IMR-90 (cell line): ENCODE measurements at regions not wholly inside any gene's neighbourhood (a gene's known extent, or its start where the extent isn't known, plus 50 kb on each side); places are given as distances from the start of the nearest gene placed in this dataset.

ENCODE experiments used
- ATAC-seq: fragments of 200-7000 bp; cut with Tn5 transposase; 2 replicates; pipeline ENCODE4 v1.9.1; 2020; ENCODE audit warnings: low read depth, mild to moderate bottlenecking, moderate library complexity
- BruUV-seq: library from RNA; stranded (reverse); fragments of 400-500 nt; replicated peaks from 2 replicates; lab custom pipeline; 2021; lab: Mats Ljungman, UMichigan
- CTCF ChIA-PET: fragments of 300-600 bp; formaldehyde crosslinking; extraction: SDS; loops from one replicate; lab custom pipeline; 2021; ENCODE audit warnings: antibody characterized with exemption; lab: Yijun Ruan, JAX
- POLR2A ChIA-PET: fragments of 300-600 bp; sonication (Branson Sonifier 250); formaldehyde crosslinking; loops from one replicate; lab custom pipeline; 2022; ENCODE audit warnings: antibody characterized with exemption; ENCODE audit not compliant: unreplicated experiment; lab: Charles Lee
- DNase-seq: peaks from one replicate; pipeline ENCODE4 v3.0.0; 2013
- H2AFZ ChIP-seq: replicated peaks from 2 replicates; pipeline ENCODE3; 2013; ENCODE audit warnings: low read length, mild to moderate bottlenecking; ENCODE audit not compliant: poor library complexity
- H2AK5ac ChIP-seq: 2 replicates; pipeline ENCODE4 v1.6.1; 2013; ENCODE audit warnings: low read depth, low read length, inconsistent platforms
- H2AK9ac ChIP-seq: replicated peaks from 2 replicates; pipeline ENCODE3; 2013; ENCODE audit warnings: mild to moderate bottlenecking, low read depth, low read length, moderate library complexity; ENCODE audit not compliant: poor library complexity
- H2BK120ac ChIP-seq: 2 replicates; pipeline ENCODE4 v1.6.1; 2013; ENCODE audit warnings: low read depth, low read length, inconsistent platforms
- H2BK15ac ChIP-seq: 3 replicates; pipeline ENCODE4 v1.6.1; 2013; ENCODE audit warnings: low read depth, low read length, inconsistent platforms
- H2BK20ac ChIP-seq: 2 replicates; pipeline ENCODE4 v1.6.1; 2013; ENCODE audit warnings: low read depth, mild to moderate bottlenecking, inconsistent platforms, low read length, moderate library complexity
- H2BK5ac ChIP-seq: 2 replicates; pipeline ENCODE4 v1.6.1; 2013; ENCODE audit warnings: mild to moderate bottlenecking, low read depth, low read length, inconsistent platforms; ENCODE audit not compliant: poor library complexity, severe bottlenecking
- H3K14ac ChIP-seq: replicated peaks from 2 replicates; pipeline ENCODE4 v1.6.1; 2013; ENCODE audit warnings: low read depth, low read length, inconsistent platforms
- H3K18ac ChIP-seq: 2 replicates; pipeline ENCODE4 v1.6.1; 2013; ENCODE audit warnings: low read depth, low read length, control low read depth
- H3K23ac ChIP-seq: 2 replicates; pipeline ENCODE4 v1.6.1; 2013; ENCODE audit warnings: low read depth, low read length, inconsistent platforms
- H3K27ac ChIP-seq: 2 replicates; pipeline ENCODE4 v1.5.1; 2013; ENCODE audit warnings: mild to moderate bottlenecking, control low read depth, low read length; ENCODE audit not compliant: insufficient read depth
- H3K27me3 ChIP-seq: 2 replicates; pipeline ENCODE4 v1.6.1; 2013; ENCODE audit warnings: low read length; ENCODE audit not compliant: control insufficient read depth, insufficient read depth
- H3K36me3 ChIP-seq: 2 replicates; pipeline ENCODE4 v1.6.1; 2013; ENCODE audit warnings: low read length, mixed read lengths; ENCODE audit not compliant: control insufficient read depth, insufficient read depth
- H3K4ac ChIP-seq: 2 replicates; pipeline ENCODE4 v1.6.1; 2013; ENCODE audit warnings: low read depth, low read length, inconsistent platforms
- H3K4me1 ChIP-seq: 2 replicates; pipeline ENCODE4 v1.6.1; 2013; ENCODE audit warnings: low read length, mixed read lengths; ENCODE audit not compliant: control insufficient read depth, insufficient read depth
- H3K4me2 ChIP-seq: 2 replicates; pipeline ENCODE4 v1.6.1; 2013; ENCODE audit warnings: low read depth, mild to moderate bottlenecking, control low read depth, low read length, moderate library complexity
- H3K4me3 ChIP-seq: 2 replicates; pipeline ENCODE4 v1.5.1; 2013; ENCODE audit warnings: low read depth, mild to moderate bottlenecking, control low read depth, low read length, moderate library complexity; ENCODE audit not compliant: insufficient read depth
- H3K56ac ChIP-seq: 2 replicates; pipeline ENCODE4 v1.6.1; 2013; ENCODE audit warnings: low read length, inconsistent platforms; ENCODE audit not compliant: insufficient read depth; ENCODE audit errors: extremely low read depth
- H3K79me1 ChIP-seq, 2 experiments: 2 replicates each; pipeline ENCODE4 v1.6.1; 2013; ENCODE audit warnings: low read length in 2 of 2, inconsistent platforms in 1 of 2, low read depth in 1 of 2
- H3K9ac ChIP-seq: 2 replicates; pipeline ENCODE4 v1.6.1; 2013; ENCODE audit warnings: low read depth, low read length, control low read depth
- H3K9me1 ChIP-seq: 2 replicates; pipeline ENCODE4 v1.6.1; 2013; ENCODE audit warnings: low read length, inconsistent platforms; ENCODE audit not compliant: insufficient read depth
- H3K9me3 ChIP-seq: 2 replicates; pipeline ENCODE4 v1.6.1; 2013; ENCODE audit warnings: low read length; ENCODE audit not compliant: control insufficient read depth, insufficient read depth
- H4K20me1 ChIP-seq: 2 replicates; pipeline ENCODE4 v1.6.1; 2013; ENCODE audit warnings: low read length, inconsistent platforms; ENCODE audit not compliant: insufficient read depth
- H4K5ac ChIP-seq: 2 replicates; pipeline ENCODE4 v1.6.1; 2013; ENCODE audit warnings: mild to moderate bottlenecking, low read depth, low read length, control low read depth
- H4K8ac ChIP-seq, 2 experiments: 2 replicates each; pipeline ENCODE4 v1.6.1; 2013; ENCODE audit warnings: low read depth in 2 of 2, low read length in 2 of 2, control low read depth in 1 of 2, inconsistent platforms in 1 of 2
- H4K91ac ChIP-seq: 2 replicates; pipeline ENCODE4 v1.6.1; 2013; ENCODE audit warnings: low read depth, low read length, inconsistent platforms; ENCODE audit not compliant: insufficient read depth
- BHLHE40 ChIP-seq: fragments of 150-350 bp; IDR thresholded peaks from 2 replicates; pipeline ENCODE4 v1.6.1; 2016; ENCODE audit warnings: mild to moderate bottlenecking, low read depth, low read length
- CEBPB ChIP-seq: IDR thresholded peaks from 2 replicates; pipeline ENCODE4 v1.6.1; 2012; ENCODE audit warnings: low read depth, low read length, improper control_type of control experiment
- CHD1 ChIP-seq: IDR thresholded peaks from 2 replicates; pipeline ENCODE4 v1.6.1; 2012; ENCODE audit warnings: low read depth, low read length, improper control_type of control experiment
- FOS ChIP-seq: fragments of 150-350 bp; IDR thresholded peaks from 2 replicates; pipeline ENCODE4 v1.6.1; 2016; ENCODE audit warnings: low read depth, low read length
- MAFK ChIP-seq: IDR thresholded peaks from 2 replicates; pipeline ENCODE4 v1.6.1; 2012; ENCODE audit warnings: low read depth, low read length, improper control_type of control experiment
- MXI1 ChIP-seq: IDR thresholded peaks from 2 replicates; pipeline ENCODE4 v1.6.1; 2012; ENCODE audit warnings: low read depth, mild to moderate bottlenecking, low read length, moderate library complexity, borderline replicate concordance
- NFE2L2 ChIP-seq: fragments of 150-350 bp; IDR thresholded peaks from 2 replicates; pipeline ENCODE4 v1.6.1; 2016; ENCODE audit warnings: low read depth, mild to moderate bottlenecking, low read length
- POLR2A ChIP-seq: IDR thresholded peaks from 2 replicates; pipeline ENCODE4 v1.6.1; 2012; ENCODE audit warnings: mild to moderate bottlenecking, low read depth, low read length
- RAD21 ChIP-seq: IDR thresholded peaks from 2 replicates; pipeline ENCODE4 v1.6.1; 2012; ENCODE audit warnings: low read length, improper control_type of control experiment
- RCOR1 ChIP-seq: IDR thresholded peaks from 2 replicates; pipeline ENCODE4 v1.6.1; 2012; ENCODE audit warnings: mild to moderate bottlenecking, low read length, improper control_type of control experiment; ENCODE audit not compliant: insufficient replicate concordance
- RFX5 ChIP-seq: IDR thresholded peaks from 2 replicates; pipeline ENCODE4 v1.8.0; 2012; ENCODE audit warnings: low read depth, mild to moderate bottlenecking, low read length, moderate library complexity
- SMC3 ChIP-seq: fragments of 150-350 bp; IDR thresholded peaks from 2 replicates; pipeline ENCODE4 v1.6.1; 2016; ENCODE audit warnings: low read depth, mild to moderate bottlenecking, antibody characterized with exemption, low read length, moderate library complexity
- WGBS, 2 experiments: methylation state at CpG; one replicate each; pipeline versions ENCODE4 v1.1.5 to v1.1.7; 2013; ENCODE audit warnings: missing lambda C conversion rate in 2 of 2; ENCODE audit not compliant: insufficient read length in 1 of 2; ENCODE audit errors: extremely low coverage in 2 of 2; 5-methylcytosine and 5-hydroxymethylcytosine counted together
- dilution Hi-C: fragments of 300-500 bp; cut with HindIII; formaldehyde crosslinking; loops from one replicate; pipeline ENCODE4 v1.14.3; 2018; ENCODE audit warnings: low sequenced_read_pairs; ENCODE audit not compliant: unreplicated experiment
- in situ Hi-C: fragments of 300-500 bp; cut with MboI; formaldehyde crosslinking; loops from 3 replicates; pipeline ENCODE4 v1.14.3; 2019; ENCODE audit warnings: low sequenced_read_pairs, inconsistent platforms, mixed read lengths
- intact Hi-C: fragments of 100-400 bp; cut with micrococcal nuclease; formaldehyde crosslinking; loops from 2 replicates; pipeline ENCODE4 v1.10.0; 2022
- TF ChIP-seq, protein P1 (sequence below): fragments of 150-350 bp; IDR thresholded peaks from 2 replicates; pipeline ENCODE4 v1.6.1; 2016; ENCODE audit warnings: low read depth, mild to moderate bottlenecking, low read length, moderate library complexity, borderline replicate concordance
- TF ChIP-seq, protein P2 (sequence below): conservative IDR thresholded peaks from 2 replicates; pipeline ENCODE4 v1.5.1; 2012; ENCODE audit warnings: mild to moderate bottlenecking, low read depth, low read length, improper control_type of control experiment
- TF ChIP-seq, protein P3 (sequence below): fragments of 150-350 bp; IDR thresholded peaks from 2 replicates; pipeline ENCODE4 v1.6.1; 2017; ENCODE audit warnings: mild to moderate bottlenecking, antibody characterized with exemption, low read length, low read depth

DNA sequence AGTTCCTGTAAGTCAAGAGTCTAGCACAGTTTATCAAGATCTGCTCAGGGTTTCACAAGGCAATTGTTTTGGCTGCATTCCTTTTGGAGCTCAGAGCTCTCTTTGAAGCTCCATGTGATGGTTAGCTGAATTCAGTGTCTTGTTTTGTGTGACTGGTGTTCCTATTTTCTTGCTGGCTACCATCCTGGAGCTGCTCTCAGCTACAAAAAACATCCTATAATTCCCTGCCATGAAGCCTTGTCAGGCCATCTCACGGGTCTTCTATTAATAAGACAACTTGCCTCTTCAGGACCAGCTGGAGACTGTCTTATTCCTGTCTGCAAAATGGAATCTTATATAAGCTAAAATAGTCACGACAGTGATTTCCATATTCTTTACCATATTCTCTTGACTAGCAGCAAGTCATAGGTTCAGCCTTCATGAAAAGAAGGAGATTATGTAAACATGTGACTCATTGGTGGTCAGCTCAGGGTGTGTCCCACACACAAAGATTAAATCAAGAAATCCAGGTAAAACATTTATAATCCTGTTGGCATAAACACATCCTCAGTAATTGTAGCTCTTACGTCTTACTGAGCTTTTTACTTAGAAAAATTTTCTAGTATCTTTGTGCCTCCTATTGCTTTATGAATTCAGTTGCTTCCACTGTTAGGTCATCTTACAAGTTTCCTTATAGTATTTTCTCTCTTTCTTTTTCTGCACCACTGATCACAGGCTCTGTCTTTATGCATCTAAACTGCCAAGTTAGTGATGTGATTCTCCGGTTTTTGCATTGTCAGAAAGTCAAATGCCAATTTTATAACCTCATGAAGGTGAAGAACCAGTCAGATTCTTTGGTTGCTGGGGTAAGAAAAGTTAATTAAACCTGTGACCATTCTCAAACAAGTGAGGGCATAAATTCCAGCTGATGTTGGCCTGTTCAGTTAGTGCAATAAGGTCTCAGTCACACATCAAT is 378.5 kb upstream of the MGAT4C start:
- Histone ChIP-seq H3K9ac (no peak overlapping the region), H3K27ac (no peak overlapping the region), H4K20me1 (no peaks in the 10 kb centered on the region), H2BK20ac (no peak overlapping the region), H3K4me2 (no peak overlapping the region), H3K23ac (no peak overlapping the region), H2BK5ac (no peak overlapping the region), H4K8ac (no peak overlapping the region), H3K4me3 (no peak overlapping the region), H2AK9ac (peak overlapping the region; percentile 55), H4K91ac (no peak overlapping the region), H2AFZ (no peak overlapping the region), H2BK120ac (no peak overlapping the region), H4K5ac (no peak overlapping the region), H3K9me3 (0 out of 2 replicates have a peak, but pooled peaks cover 2% of the 10 kb centered on the region), H3K36me3 (no peaks in the 10 kb centered on the region), H2AK5ac (no peak overlapping the region), H2BK15ac (no peak overlapping the region), H3K79me1 (no peaks in the 10 kb centered on the region), H3K4me1 (no peaks in the 10 kb centered on the region), H3K18ac (no peak overlapping the region), H3K14ac (no peak overlapping the region), H3K56ac (no peak overlapping the region), H3K4ac (no peak overlapping the region), H3K9me1 (no peaks in the 10 kb centered on the region), H3K27me3 (no peaks in the 10 kb centered on the region)
- ATAC-seq (no peak), DNase-seq (peak; percentile 1)
- BruUV-seq: no TSS peak
- ChIA-PET CTCF (interaction anchor here (0.9 kb wide), 1 partner anchor 21 kb away, joined by 3 read pairs; no protein-coding TSS in a partner anchor), POLR2A (no interaction called here)
- no CpG with 5 or more reads among the region's 4 CpGs for WGBS, 2 experiments
- in situ Hi-C loops (no loop called here), intact Hi-C loops (no loop called here), dilution Hi-C loops (no loop called here)
- TF ChIP-seq, protein P1, sequence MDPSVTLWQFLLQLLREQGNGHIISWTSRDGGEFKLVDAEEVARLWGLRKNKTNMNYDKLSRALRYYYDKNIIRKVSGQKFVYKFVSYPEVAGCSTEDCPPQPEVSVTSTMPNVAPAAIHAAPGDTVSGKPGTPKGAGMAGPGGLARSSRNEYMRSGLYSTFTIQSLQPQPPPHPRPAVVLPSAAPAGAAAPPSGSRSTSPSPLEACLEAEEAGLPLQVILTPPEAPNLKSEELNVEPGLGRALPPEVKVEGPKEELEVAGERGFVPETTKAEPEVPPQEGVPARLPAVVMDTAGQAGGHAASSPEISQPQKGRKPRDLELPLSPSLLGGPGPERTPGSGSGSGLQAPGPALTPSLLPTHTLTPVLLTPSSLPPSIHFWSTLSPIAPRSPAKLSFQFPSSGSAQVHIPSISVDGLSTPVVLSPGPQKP: no peak
- TF ChIP-seq RAD21: no peak
- TF ChIP-seq MAFK: no peak
- TF ChIP-seq POLR2A: no peak
- TF ChIP-seq FOS: no peak
- no peak for TF ChIP-seq BHLHE40
- TF ChIP-seq SMC3: no peak
- TF ChIP-seq MXI1: no peak
- TF ChIP-seq, protein P2, sequence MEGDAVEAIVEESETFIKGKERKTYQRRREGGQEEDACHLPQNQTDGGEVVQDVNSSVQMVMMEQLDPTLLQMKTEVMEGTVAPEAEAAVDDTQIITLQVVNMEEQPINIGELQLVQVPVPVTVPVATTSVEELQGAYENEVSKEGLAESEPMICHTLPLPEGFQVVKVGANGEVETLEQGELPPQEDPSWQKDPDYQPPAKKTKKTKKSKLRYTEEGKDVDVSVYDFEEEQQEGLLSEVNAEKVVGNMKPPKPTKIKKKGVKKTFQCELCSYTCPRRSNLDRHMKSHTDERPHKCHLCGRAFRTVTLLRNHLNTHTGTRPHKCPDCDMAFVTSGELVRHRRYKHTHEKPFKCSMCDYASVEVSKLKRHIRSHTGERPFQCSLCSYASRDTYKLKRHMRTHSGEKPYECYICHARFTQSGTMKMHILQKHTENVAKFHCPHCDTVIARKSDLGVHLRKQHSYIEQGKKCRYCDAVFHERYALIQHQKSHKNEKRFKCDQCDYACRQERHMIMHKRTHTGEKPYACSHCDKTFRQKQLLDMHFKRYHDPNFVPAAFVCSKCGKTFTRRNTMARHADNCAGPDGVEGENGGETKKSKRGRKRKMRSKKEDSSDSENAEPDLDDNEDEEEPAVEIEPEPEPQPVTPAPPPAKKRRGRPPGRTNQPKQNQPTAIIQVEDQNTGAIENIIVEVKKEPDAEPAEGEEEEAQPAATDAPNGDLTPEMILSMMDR: no peak
- no peak for TF ChIP-seq RCOR1
- no peak for TF ChIP-seq NFE2L2
- TF ChIP-seq, protein P3, sequence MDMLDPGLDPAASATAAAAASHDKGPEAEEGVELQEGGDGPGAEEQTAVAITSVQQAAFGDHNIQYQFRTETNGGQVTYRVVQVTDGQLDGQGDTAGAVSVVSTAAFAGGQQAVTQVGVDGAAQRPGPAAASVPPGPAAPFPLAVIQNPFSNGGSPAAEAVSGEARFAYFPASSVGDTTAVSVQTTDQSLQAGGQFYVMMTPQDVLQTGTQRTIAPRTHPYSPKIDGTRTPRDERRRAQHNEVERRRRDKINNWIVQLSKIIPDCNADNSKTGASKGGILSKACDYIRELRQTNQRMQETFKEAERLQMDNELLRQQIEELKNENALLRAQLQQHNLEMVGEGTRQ: no peak
- no peak for TF ChIP-seq RFX5
- TF ChIP-seq CEBPB: no peak
- TF ChIP-seq CHD1: no peak
